HG03442 (cell line): ENCODE measurements at regions not wholly inside any gene's neighbourhood (a gene's known extent, or its start where the extent isn't known, plus 50 kb on each side); places are given as distances from the start of the nearest gene placed in this dataset.
"Not testable (repeated sequence)": the region's sequence is repeated elsewhere in the genome, so short reads cannot be mapped to it uniquely, and the experiment has no call there.

ENCODE experiments used
- ATAC-seq: cut with Tn5 transposase; IDR thresholded peaks from one replicate; pipeline ENCODE4 v1.9.1; 2021; ENCODE audit warnings: mild to moderate bottlenecking, moderate library complexity; ENCODE audit not compliant: unreplicated experiment

DNA sequence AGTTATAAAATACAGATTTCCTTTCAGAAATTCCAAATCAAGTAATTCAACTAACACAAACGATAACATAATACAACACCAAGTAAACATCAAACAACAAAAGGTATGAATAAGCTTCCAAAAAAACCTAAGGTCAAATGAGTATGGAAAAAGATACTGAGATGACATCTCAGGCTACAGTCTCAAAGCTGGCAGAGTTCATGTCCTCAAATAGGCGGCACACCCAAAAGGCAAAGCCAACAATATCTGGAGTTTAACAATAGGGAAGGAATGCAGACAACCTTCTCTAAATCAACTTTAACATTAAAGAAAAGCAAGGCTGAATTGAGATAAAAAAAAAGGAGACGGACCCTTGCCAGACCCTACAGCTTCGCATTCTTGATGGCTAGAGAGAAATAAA lies 346.6 kb downstream of the RSL24D1 start:
- no peak for ATAC-seq

GRCh38 chr15:54843006-54843405 lies 353.7 kb downstream of the RSL24D1 start:
- no peak for ATAC-seq

GRCh38 chr15:54841701-54842305 lies 354.9 kb downstream of the RSL24D1 start:
- no peak for ATAC-seq

- no peak for ATAC-seq
Observed at GRCh38 chr15:54840621-54841398, 355.9 kb downstream of the RSL24D1 start.

DNA sequence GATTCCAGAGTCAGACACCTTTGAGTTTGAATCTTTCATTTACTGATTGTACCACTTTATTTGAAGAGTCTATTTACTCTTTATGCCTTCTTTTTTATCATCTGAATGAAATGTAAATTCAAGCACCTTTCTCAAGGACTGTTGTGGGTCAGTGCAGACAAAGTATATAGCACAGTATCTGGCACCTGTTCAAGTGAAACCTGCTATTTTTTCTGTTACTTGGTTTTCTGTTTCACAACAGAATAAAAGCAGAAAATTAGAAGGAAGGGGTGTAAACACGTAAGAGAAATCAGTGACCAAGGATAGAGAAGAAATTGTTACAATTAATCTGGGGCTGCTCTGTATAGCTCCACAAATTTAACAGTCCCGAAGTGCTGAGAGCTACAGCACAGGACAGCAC lies 357.4 kb downstream of the RSL24D1 start:
- ATAC-seq = no peak

- ATAC-seq = no peak
Observed at GRCh38 chr15:54836052-54836795, 360.5 kb downstream of the RSL24D1 start.

- ATAC-seq = no peak
Observed at GRCh38 chr15:54829821-54830220, 366.9 kb downstream of the RSL24D1 start.

- no peak for ATAC-seq
Observed at GRCh38 chr15:54820811-54821210, 375.9 kb downstream of the RSL24D1 start.

DNA sequence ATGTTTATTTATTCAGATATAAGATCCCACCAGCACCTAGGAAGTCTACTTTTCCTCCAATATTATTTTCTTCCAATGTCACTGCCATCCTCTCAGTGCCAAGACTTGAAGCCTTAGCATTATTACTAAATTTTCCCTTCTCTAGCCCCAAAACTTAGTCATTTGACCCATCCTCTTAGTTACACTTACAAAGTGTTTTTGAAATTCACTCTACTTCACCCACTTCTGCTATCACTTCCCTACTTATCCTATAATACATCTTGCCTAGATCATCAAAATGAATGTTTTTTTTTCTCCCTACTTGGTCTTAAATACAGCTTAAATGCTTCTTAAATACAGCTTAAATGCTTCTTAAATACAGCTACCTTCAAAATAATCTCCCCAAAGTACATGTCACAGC lies 376.6 kb downstream of the RSL24D1 start:
- no peak for ATAC-seq

DNA sequence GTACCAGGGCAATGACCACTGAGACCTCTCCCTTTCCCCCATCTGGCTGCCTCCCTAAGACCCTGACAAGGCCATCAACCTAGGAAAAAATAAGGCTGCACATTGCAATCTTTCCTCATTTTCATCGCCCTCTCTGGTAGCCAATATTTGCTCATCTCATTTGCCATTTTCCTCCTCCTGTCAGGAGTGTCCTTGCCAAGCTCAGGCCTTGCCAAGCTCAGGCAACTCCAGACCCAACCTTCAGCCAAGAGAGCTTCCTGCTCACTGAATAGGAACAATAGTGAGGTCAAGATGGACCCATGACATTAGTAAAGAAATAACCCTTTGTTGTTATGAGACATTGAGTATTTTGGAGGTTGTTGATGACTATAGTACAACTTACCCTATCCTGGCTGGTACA lies 380.3 kb downstream of the RSL24D1 start:
- no peak for ATAC-seq

DNA sequence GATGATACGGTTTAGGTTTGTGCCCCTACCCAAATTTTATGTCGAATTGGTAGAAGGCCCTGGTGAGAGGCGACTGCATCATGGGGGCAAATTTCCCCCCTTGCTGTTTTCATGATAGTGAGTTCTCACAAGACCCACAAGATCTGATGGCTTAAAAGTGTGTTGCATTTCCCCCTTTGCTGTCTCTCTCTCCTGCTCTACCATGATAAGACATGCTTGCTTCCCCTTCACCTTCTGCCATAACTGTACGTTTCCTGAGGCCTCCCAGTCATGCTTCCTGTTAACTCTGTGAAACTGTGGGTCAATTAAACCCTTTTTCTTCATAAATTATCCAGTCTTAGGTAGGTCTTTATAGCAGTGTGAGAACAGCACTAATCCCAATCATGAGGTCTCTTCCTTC lies 381.2 kb downstream of the RSL24D1 start:
- no peak for ATAC-seq

- ATAC-seq = no peak
Observed at GRCh38 chr15:54812383-54812782, 384.4 kb downstream of the RSL24D1 start.

DNA sequence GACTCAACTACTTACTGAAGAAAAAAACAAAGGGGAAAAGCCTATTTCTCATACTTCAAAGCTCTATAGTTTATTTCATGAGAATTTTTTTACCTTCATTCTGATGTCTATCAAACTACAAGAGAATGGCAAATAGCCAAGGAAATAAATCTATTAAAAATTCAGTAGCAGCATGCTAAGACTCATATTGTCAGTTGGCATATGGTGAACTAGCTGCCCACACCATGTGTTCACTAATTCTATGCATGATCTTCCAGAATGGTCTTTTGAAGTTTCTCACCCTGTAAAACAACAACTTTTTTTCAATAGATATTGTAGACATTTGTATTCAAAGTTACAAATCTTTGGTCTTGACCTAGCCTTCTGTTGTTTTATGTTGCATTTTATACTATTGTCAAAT lies 386.2 kb downstream of the RSL24D1 start:
- ATAC-seq = no peak

GRCh38 chr15:54810031-54810430 lies 386.7 kb downstream of the RSL24D1 start:
- ATAC-seq = no peak

GRCh38 chr15:54808321-54808720 lies 388.4 kb downstream of the RSL24D1 start:
- ATAC-seq = no peak

DNA sequence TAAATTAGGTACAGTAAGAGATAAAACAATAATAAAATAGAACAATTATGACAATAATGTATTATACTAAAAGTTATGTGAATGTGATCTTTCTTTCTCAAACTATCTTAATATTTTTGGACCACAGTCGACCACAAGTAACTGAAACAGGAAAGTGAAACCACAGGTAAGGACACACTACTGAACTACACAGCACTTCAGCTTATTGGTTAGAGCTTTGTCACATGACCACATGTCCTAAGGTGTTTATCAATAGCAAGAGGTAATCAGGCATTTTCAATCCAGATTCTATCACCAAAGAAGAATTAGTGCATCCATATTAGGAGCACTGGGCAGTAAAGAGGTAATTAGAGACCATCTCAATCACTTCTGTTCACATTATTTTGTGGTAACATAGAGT lies 392.8 kb downstream of the RSL24D1 start:
- ATAC-seq = no peak

DNA sequence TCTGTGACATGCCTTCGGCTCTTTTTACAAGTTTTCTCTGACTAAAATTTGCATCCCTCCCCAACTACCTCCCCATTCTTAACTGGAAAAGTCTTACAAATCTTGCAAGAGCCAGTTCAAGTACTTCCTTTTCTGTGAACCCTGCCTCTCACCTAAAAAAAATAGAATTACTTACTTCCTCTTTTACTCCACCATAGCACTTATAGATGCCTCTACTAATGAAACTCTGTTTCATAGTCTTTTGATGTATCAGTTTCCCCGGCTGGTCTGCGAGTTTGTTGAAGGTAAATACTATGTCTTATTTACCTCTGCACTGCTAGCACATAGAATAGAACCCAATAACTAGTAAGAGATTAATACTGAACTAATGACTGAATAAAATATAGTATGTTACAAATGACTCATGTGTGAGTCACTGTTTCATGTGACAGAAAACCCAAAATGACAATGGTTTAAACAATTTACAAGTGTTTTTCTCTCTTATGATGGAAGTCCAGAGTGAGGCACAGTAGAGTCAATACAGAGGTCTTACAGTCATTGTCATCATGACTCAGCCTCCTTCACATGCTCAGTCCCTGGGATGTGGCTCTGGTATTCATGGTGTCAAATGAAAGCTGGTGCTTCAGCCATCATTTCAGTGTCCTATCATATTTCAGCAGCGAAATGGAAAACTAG lies 393.5 kb downstream of the RSL24D1 start:
- ATAC-seq = peak; percentile 65

DNA sequence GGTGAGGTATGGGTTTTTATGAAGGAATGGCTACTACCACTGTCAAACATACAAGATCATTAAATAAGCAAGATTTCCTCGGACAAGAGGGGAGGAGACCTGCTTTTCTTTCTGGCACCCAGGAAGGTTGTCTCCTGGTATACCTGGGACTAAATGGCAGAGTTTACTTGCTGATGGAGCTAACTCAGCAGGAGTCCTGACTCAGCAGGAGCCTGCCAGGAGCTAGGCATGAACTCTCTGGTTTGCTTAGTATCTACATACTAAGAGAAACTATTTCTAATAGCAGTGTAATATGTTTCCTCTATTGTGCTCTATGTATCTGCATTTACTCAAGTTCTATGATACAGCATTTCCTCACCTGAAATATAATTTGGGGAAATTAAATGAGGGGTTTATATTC lies 404.2 kb downstream of the RSL24D1 start:
- no peak for ATAC-seq

DNA sequence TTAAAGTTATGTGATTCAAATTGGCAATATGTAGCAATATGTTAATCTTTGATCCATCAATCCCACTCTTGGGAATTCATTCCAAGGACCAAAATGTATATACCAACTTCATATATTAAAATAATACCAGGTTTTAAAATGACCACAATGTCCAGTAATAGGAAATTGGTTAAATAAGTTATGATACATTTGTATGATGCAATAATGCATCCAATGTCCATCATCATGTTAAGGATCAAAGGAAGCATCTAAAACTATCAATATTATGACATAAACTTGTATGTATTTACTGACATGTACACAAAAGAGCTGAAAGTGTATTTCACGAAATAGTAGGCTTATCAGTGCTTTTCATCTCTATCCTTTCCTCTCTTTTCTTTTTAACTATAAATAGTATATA lies 406.0 kb downstream of the RSL24D1 start:
- no peak for ATAC-seq

DNA sequence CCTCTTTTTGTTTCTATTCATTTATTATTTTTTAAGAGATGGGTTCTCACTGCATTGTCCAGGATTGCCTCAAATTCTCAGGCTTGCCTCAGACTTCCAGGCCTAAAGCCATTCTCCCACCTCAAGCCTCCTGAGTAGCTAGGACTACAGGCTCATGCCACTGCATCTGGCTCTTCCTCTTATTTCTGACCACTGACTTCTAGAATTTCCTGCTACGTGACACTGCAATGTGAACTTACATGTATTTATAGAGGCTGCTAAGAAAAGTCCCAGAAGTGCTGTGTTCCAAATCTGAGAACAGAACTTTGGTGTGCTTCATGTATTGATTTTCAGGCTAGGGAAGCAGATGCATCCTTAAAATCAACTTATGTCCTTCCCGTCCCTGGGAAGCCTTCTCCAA lies 407.4 kb downstream of the RSL24D1 start:
- ATAC-seq = no peak

DNA sequence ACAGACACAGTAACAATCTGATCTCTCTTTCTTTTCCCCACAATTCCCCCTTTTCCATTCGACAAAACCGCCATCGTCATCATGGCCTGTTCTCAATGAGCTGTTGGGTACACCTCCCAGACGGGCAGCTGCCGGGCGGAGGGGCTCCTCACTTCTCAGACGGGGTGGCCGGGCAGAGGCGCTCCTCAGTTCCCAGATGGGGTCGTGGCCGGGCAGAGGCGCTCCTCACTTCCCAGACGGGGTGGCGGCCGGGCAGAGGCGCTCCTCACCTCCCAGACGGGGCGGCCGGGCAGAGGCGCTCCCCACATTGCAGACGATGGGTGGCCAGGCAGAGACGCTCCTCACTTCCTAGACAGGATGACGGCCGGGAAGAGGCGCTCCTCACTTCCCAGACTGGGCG lies 415.5 kb downstream of the RSL24D1 start:
- not testable (repeated sequence) for ATAC-seq
